Putamen (tissue), 1 donor: ENCODE measurements at regions not wholly inside any gene's neighbourhood (a gene's known extent, or its start where the extent isn't known, plus 50 kb on each side); places are given as distances from the start of the nearest gene placed in this dataset.

Experiments
- DNase-seq: peaks from one replicate; pipeline ENCODE4 v3.0.0-alpha.2; 2016; ENCODE audit warnings: low spot score

DNA sequence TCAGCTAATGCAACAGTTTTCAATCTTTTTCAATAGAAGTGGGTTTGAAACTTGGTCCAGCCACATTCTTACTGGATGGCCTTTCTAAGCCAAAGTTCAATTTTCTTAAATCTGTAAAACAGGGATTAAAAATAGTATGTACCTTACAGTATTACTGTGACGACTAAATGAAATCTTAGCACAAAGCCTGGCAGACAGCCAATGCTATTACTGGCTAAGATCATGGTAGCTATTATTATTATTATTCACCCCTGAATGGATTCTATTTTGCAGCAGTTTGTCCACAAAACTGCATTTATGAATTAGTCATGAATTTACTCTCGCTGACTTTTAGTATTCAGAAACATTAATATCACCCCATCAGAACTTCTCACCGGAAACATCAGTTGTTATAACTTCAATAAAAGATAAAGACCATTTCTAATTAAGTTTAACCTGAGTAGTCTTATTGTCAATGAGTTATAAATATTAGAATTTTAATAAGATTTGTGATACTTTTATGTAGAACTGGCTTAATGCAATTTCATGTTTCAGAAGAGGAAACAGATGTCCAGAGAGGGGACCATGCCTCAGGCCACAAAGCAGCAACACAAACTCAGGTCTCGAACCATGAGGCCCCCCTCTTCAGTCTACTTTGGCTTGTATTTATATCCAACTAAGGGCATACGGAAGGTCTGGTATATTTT is 468.2 kb downstream of the ARHGEF28 start:
- no peak for DNase-seq

DNA sequence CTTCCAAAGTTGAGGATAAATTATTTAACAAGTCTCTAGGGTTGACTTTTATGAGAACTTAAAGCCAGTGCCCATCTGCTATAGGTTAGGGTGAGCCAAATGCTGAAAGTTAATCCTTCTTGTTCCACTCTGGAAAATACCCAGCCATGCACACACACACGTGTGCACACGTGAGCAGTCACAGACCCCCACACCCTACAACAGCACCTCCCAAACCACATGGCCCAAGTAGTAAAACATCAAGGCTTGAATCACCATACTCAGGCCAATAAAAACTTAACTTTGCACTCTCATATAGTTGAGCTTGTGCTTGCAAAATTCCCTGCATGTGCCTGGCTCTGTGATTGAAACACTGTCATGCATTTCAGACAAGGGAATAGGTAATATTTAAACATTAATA is 467.6 kb downstream of the ARHGEF28 start:
- DNase-seq: no peak

DNA sequence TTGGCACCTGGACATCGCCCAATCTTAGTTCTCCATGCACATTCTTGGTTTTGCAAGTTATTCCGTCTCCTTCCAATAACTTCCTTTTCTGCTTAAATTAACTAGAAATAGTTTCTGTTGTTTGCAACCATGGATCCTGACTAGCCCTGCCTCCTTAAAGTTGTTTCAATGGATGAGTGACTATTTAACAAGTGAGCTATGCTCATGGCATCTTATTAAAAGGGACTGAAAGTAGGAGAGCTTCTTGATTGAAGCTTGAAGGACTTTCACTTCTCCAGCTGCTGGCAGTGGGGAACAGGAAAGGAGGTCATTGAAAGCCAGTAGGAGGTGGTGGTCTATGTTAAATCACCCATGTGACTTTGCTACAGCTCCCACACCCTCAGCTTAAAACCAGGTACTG is 466.8 kb downstream of the ARHGEF28 start:
- no peak for DNase-seq

DNA sequence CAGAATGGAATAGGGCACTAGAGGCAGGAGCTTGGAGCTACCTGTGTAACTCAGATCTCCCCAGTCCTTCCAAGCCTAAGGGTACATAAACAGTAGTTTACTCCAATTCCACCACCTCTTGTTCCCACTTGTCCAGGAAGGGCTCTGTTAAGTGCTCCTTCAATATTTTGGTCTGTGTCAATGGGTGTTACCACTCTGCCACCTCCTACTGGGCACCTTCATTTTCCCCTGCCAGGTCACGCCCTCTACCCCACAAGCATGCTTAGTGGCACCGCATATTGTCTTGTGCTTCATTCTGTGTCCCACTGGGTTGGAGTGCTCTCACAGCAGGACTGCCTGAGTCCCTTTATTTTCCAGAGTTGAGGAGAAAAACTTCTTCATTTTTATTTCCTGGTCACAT is 459.8 kb downstream of the ARHGEF28 start:
- DNase-seq: no peak

DNA sequence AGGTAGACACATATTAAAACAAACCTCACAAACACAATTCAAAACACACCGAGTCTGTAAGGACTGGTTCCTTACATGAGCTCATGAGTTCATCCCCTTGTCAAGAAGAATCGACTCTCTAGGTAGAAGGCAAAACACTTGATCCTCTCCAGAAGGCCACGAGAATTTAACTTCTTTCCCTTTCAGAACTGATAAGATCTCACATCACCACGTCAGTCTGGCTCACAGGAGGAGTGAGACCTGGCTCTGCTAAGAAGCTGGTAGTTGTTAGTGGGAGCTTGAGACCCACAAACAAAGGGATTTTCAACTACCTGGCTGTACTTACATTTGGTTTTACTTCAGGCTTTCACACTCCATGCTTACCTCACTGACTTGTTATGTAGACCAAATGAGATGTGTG is 459.2 kb downstream of the ARHGEF28 start:
- no peak for DNase-seq

DNA sequence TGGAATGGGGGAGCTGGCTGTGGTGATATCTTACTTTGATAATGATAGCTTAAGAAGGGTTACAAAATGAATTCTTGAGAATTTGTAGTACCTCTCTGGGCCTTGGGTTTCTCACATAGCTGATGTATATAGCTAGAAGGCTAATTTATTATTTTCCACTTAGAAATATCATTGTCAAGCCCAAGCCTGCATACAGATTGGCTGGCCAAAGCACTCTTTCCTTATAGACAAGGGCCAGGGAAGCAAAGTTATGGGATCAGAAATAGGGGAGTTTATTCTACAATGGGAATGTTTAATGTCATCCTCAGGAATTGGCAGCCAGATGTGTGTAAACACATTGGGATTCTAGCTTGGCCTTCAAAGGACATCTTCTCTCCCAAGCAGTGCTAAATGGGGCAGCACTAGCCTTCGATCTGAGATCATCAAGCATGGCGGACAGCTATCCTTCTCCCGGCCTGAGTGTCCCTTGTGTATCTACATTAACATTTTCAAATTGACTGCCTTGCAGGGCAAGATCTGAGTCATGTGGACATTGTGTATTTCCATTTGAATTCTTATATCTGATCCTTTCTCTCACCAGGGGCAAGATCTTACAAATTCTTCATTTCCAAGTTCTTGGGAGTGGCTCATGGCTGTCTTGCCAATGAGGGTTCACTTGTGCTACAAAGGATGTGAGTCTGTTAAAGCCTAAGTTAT is 457.2 kb downstream of the ARHGEF28 start:
- DNase-seq: no peak

DNA sequence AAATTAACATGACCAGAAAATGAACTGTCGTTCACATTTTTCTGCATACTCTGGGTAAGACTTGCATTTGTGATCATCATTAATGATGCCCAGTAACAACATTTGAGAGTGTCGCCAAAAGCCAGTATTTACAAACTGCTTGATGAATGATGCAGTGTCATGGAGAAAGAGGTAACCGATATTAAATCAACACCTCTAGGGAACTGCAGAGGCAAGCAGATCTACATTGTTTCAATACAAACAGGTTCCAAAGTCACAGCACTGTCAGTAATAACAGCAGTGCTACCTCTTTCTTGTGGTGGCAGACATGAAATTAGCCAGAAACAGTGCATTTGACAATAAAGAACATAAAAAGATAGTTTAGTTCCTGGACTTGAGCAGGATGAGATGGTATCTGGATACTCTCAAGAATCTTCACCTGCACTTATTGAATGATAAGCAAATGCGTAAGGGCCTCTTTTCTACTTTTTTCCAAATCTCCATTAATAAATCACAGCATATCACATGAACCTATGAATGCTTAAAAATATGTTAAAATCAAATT is 456.6 kb downstream of the ARHGEF28 start:
- no peak for DNase-seq

DNA sequence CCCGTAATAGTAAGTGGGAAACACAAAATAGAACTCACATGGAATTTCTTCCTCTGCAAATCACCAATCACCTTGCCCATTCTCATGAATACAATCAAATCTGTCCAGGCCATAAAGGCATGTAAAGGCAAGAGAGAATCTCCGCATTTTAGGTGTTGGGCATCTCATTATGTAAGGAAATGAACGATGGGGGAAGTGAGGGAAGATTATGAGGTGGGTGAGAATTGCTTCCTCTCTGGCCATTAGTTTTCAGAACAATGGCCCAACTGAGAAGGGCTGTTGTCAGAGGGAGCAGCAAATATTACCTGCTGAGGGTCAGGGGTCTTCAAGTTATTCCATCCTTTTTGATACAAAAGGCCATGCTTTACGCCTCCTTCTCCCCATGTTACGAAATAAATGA is 455.1 kb downstream of the ARHGEF28 start:
- no peak for DNase-seq

DNA sequence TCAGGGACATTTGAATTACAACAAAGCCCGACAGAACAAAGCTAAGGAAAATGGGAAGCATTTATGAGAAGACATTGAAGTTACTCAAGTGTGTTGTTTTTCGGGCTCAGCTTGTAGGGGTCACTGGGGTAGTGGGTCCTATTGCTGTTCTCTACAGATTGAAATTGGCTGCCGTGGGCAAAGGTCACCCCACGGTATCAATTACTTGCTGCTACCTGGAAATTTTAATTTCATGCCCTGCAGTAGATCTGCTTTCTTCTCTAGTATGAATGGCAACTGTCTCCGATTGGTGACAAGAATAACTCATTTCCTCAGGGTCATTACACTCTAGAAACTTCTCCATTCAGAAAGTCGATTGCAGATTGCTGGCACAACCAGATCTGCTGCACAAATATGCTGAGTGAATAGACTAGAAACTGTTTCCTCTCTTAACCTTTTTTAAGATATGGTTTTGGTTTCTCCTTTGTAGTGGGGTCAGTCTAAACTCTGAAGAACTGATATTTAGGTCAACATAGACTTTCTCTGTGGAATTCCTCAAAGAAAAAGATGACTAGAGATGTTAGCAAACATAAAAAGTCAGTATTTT is 454.1 kb downstream of the ARHGEF28 start:
- no peak for DNase-seq

DNA sequence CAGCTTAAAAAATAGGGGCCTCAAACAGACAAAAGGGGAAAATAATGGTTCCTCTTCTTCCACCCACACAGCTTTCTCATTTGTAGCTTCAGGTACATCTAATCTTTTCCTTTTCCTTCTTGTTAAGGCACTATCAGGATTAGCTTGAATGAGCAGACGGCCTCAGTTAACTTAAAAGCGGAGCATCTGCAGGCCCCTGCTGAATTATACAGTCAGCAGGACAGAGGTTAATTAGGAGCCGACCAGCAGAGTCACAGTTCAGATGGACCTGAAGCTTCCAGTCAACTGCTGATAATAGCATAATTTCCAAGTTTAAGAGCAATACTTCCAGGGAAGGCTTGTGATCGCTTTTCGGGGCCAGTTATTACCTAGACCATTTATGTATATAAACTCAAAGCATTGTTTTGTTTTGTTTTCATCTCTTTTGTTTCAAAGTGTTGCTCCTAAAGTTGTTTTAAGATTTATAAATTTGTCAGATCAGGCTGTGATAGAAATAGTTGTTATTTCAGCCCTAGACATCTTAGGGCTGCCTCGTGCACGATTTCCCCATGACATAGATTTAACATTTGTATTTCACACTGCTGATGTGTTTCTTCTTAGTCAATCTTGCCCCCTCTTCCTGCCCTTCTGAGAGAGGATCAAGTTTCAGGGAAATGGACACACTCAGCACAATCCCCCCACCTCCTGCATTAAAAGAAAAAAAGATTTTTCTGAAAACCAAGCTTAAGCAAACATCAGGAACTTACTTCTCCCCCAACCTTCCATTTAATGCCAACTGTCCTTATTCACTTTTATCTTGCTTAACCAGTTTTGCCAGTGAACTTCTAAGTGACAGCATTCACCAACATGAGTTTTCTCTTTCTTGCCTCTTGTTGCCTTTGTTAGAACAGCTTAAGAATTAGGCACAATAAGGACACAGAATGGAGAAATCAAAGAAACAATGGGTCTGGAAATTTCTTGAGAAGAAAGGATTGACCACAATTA is 449.8 kb downstream of the ARHGEF28 start:
- DNase-seq: no peak

DNA sequence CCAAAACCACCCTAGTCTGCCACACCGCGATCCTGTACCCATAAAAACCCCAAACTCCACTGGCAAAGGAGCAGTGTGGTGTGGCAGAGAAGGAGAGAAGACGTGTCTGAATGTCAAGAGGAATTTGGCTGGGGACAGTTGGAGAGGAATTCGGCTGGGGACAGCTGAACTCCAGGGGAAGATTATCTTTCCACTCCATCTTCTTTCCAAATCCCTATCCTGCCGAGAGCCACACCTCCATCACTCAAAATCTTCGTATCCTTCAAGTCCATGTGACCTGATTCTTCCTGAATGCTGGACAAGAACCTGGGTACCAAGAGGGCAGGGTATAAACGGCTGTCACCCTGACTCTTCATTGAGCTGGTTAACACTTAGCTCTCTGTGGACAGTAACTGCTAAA is 448.1 kb downstream of the ARHGEF28 start:
- no peak for DNase-seq

DNA sequence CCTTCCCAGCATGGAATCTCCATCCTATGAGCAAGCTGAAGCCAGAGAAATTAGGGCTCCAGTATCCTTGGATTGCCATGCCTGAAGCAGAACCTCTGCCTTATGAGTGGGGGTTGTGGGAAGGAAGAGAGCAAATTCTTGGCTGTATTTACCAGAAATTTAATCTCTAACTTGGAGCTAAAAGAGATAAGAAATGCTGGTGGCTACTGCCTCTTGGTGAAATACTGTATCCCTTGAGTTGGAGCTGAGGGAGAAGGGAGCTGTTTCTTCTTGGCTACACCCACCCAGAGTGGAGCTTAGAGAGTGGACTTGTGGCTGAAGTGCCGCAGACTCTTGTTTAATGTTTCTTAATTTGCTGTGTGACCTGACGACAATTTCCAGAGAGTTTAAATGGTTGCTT is 447.3 kb downstream of the ARHGEF28 start:
- no peak for DNase-seq

DNA sequence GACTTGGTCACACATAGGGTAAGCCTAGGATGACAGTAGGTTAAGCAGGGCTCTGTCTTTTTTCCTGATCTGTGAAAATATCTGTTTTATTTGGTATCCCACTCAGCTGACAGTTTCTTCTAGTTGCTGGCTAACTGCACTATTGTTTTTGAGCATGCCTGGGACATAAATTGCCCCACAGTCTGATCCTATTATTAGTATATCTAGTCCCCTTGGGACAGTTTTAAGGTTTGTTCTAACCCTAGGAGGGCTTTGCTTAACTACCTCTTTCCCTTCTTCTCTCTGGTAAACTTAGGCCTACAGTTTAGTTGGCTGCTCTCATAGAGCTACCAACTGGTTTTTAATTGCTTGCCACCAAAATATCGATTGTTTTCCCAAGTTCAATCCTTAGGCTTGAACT is 446.6 kb downstream of the ARHGEF28 start:
- no peak for DNase-seq

DNA sequence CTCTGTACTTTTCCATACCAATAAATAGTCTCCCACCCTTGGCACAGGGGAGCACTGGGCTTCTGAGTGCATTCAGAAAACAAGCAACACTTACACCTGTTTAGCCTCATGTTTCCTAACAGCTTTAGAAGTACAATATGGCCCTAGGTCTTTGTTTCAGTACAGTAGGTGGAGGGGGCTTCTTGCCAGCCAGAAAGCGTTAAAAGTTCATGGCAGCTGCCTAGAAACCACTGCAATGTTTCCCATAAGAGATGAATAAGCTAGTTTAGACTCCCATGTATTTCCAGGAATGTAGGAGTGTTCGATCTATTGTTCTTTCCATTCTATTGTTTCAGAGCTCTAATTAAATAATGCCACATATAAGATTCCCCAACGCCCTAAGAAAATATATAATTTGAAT is 444.8 kb downstream of the ARHGEF28 start:
- DNase-seq: no peak

DNA sequence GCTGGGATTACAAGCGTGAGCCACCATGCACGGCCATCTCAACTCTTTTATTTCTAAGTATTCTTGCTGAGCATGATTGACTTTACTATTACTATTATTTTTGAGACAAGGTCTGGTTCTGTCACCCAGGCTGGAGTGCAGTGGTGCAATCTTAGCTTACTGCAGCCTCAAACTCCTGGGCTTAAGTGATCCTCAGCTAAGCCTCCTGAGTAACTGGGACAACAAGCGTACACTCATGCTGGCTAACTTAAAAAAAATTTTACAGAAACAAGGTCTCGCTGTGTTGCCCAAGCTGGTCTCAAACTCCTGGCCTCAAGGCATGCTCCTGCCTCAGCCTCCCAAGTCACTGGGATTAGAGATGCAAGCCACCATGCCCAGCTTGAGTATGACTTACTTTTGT is 443.7 kb downstream of the ARHGEF28 start:
- no peak for DNase-seq

DNA sequence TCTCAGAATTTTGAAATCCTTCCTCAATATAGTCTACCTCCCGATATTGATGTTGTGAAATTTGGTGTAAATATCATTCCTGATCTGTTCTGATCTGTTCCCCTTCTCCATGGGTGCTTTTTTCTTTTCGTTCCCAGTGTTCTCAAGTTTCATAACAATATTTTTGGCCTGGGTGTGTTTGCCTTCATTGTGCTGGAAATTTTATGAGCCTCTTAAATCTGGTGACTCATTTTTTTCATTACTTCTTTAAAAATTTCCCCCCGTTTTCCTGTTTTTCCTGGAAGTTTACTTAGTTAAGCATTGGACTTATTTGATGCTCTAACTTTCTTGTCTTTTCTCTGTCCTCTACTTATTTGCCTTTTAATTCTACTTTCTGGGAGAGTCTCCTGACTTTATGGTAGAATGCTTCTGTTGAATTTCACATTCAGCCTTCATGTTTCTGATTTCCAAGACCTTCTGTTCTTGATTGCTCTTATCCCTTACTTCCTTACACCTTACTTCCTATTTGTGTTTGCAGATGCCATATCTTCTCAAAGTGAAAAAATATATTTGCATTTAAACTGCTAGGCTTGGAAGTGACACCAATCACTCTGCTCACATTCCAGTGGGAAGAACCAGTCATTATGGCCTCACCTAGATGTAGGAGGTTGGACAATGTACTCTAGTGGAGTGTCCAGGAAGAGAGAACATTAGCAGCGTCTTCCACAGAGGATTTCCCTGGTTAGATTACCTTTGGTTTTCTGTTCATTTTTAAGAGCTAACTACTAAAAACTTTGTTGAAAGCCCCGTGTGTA is 441.9 kb downstream of the ARHGEF28 start:
- no peak for DNase-seq

DNA sequence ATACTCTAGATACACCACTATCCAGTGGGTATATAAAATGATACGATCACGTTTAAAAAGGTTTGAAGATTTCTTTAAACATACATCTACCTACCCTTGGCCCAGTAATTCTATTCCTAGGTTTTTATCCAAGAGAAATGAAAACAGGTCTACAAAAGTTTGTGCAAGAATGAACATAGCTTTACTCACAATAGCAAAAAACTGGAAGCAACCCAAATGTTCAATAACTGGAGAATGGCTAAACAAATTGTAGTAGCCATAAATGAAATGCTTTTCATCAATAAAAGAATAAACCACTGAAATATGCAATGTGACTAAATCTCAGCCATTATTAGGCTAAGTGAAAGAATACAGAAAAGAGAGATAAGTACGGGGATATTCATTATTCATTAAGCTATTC is 438.9 kb downstream of the ARHGEF28 start:
- DNase-seq: no peak

DNA sequence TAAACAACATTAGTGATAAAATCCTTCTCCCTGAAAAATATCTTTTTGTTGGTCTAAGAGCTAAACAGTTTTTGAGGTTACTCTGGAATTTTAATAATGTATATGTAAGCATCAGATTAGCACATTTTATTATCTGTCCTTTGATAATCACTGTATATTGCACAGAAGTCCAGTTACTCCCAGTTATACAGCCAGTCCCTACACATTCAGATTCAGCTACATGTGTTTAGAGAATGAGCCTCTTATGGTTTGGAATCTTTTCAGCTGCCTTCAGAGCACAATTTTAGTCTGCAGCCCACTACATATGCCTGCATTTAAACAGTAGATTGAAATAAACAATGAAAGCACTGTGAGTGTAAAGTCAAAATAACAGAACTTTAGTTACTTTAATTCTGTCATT is 438.2 kb downstream of the ARHGEF28 start:
- DNase-seq: no peak

DNA sequence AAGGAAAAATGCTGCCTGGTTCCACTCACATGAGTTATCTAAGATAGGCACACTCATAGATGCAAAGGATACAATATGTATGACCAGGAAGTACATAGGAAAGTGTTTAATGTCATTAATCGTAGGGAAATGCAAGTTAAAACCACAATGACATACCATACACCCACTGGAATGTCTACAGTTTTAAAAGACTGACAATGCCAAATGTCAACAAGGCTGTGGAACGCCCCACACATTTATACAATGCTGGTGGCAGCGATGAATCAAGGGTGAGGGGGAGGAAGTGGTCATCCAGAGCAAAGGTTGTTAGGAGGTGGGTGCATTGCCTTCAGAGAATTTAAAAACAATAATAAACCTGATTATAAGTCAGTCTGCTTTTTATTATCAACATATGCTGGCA is 437.8 kb downstream of the ARHGEF28 start:
- DNase-seq: no peak

DNA sequence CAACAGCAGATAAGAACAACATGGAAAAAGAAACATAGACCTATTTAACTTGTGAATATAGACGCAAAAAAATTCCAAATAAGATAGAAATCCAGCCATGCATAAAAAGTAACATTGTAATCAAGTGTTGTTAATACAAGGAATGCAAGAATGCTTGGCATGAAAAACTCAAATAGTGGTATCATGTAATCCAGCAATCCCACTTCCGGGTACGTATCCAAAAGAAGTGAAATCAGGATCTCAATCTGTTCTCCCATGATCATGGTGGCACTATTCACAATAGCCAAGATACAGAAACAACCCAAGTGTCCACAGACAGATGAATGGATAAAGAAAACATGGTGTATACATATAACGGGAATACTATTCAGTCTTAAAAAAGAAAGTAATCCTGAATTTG is 437.4 kb downstream of the ARHGEF28 start:
- DNase-seq: no peak

DNA sequence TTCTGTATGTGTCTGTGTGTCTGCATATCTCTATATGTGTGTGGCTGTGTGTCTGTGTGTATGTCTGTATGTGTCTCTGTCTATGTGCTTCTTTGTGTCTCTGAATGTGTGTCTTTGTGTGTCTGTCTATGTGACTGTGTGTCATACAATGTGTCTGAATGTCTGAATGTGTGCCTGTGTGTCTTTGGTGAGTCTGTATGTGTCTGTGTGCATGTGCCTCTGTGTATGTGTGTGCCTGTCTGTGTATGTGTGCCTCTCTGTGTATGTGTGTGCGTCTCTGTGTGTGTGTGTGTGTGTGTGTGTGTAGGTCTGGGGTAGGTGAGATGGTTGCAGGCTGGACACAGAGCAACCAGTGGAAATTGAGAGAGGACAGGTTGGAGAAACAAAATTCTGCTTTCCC is 435.3 kb downstream of the ARHGEF28 start:
- no peak for DNase-seq
